ENCODE measurements at regions not wholly inside any gene's neighbourhood (a gene's known extent, or its start where the extent isn't known, plus 50 kb on each side); places are given as distances from the start of the nearest gene placed in this dataset.

GRCh38 chr15:99511866-99512661 lies 53.7 kb upstream of the MEF2A start:
- ChIA-PET CTCF (no interaction called here), POLR2A (interaction anchor here (0.7 kb wide), 1 partner anchor 29 kb away, joined by 4 read pairs; no protein-coding TSS in a partner anchor)
- TF ChIP-seq, protein P1, sequence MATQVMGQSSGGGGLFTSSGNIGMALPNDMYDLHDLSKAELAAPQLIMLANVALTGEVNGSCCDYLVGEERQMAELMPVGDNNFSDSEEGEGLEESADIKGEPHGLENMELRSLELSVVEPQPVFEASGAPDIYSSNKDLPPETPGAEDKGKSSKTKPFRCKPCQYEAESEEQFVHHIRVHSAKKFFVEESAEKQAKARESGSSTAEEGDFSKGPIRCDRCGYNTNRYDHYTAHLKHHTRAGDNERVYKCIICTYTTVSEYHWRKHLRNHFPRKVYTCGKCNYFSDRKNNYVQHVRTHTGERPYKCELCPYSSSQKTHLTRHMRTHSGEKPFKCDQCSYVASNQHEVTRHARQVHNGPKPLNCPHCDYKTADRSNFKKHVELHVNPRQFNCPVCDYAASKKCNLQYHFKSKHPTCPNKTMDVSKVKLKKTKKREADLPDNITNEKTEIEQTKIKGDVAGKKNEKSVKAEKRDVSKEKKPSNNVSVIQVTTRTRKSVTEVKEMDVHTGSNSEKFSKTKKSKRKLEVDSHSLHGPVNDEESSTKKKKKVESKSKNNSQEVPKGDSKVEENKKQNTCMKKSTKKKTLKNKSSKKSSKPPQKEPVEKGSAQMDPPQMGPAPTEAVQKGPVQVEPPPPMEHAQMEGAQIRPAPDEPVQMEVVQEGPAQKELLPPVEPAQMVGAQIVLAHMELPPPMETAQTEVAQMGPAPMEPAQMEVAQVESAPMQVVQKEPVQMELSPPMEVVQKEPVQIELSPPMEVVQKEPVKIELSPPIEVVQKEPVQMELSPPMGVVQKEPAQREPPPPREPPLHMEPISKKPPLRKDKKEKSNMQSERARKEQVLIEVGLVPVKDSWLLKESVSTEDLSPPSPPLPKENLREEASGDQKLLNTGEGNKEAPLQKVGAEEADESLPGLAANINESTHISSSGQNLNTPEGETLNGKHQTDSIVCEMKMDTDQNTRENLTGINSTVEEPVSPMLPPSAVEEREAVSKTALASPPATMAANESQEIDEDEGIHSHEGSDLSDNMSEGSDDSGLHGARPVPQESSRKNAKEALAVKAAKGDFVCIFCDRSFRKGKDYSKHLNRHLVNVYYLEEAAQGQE (IDR thresholded peaks at IDR 0.05; ENCODE audit: insufficient read depth in 1 of 2, low read depth in 2 of 2, low read length in 1 of 2) = no peak
- TF ChIP-seq, protein P2, sequence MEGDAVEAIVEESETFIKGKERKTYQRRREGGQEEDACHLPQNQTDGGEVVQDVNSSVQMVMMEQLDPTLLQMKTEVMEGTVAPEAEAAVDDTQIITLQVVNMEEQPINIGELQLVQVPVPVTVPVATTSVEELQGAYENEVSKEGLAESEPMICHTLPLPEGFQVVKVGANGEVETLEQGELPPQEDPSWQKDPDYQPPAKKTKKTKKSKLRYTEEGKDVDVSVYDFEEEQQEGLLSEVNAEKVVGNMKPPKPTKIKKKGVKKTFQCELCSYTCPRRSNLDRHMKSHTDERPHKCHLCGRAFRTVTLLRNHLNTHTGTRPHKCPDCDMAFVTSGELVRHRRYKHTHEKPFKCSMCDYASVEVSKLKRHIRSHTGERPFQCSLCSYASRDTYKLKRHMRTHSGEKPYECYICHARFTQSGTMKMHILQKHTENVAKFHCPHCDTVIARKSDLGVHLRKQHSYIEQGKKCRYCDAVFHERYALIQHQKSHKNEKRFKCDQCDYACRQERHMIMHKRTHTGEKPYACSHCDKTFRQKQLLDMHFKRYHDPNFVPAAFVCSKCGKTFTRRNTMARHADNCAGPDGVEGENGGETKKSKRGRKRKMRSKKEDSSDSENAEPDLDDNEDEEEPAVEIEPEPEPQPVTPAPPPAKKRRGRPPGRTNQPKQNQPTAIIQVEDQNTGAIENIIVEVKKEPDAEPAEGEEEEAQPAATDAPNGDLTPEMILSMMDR (IDR thresholded peaks at IDR 0.05) = no peak
- TF ChIP-seq POLR2AphosphoS5 (IDR thresholded peaks at IDR 0.05; ENCODE audit: low read depth, low read length) (no peak), SIN3A (IDR thresholded peaks at IDR 0.05; ENCODE audit: borderline replicate concordance, insufficient read depth, low read depth, low read length) (no peak), TCF7L2 (IDR thresholded peaks at IDR 0.05; ENCODE audit: low read depth, low read length) (no peak)
- peaks cover 4% of the 10 kb centered on the region; the same call in 1 of the 2 replicates for H3K9me3 ChIP-seq (ENCODE audit: control insufficient read depth, insufficient read depth, low read depth, low read length)
- no peak for ATAC-seq
- in situ Hi-C loops (cut with HindIII; ENCODE audit: low pct_unique_long_range_greater_than_20kb, low sequenced_read_pairs) (no loop called here), intact Hi-C loops (cut with micrococcal nuclease; ENCODE audit: unreplicated experiment) (no loop called here)
- H3K36me3 ChIP-seq (ENCODE audit: control insufficient read depth, insufficient read depth, low read length) = no peaks in the 10 kb centered on the region
- DNase-seq (ENCODE audit: low read depth, low spot score) = no peak
- no peak overlapping the region for H3K4me3 ChIP-seq (ENCODE audit: low read depth in 2 of 2, low read length in 2 of 2)
- H3K27ac ChIP-seq (ENCODE audit: low read length) = no peak overlapping the region
- H3K4me1 ChIP-seq (ENCODE audit: control insufficient read depth, insufficient read depth, low read length) = no peaks in the 10 kb centered on the region
- BruUV-seq (replicated peaks) = no TSS peak
- no peaks in the 10 kb centered on the region for H3K27me3 ChIP-seq (ENCODE audit: control insufficient read depth, insufficient read depth, low read length)

DNA sequence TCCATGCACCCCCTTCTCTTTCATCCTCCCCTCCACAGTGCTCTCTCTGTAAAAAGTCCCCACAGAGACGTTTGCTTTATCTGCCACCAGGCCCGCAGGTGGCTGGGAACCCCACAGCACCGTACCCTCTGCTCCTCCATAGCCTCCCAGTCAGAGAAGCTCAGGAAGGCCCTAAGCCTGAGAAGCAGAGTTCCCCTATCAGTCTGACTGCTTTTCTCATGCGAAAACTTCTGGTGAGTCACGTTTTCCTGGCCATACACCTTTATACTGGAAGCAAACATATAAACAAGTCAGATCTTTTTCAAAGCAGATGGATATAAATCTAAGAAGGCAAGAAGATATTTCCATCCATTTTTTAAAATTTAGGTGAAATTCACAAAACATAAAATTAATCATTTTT lies 51.5 kb upstream of the MEF2A start:
- Histone ChIP-seq H3K4me3 (ENCODE audit: low read depth in 2 of 2, low read length in 2 of 2) (no peak overlapping the region), H3K9me3 (ENCODE audit: control insufficient read depth, insufficient read depth, low read depth, low read length) (peaks cover 4% of the 10 kb centered on the region; the same call in 1 of the 2 replicates), H3K27ac (ENCODE audit: low read length) (no peak overlapping the region), H3K36me3 (ENCODE audit: control insufficient read depth, insufficient read depth, low read length) (no peaks in the 10 kb centered on the region), H3K27me3 (ENCODE audit: control insufficient read depth, insufficient read depth, low read length) (no peaks in the 10 kb centered on the region), H3K4me1 (ENCODE audit: control insufficient read depth, insufficient read depth, low read length) (no peaks in the 10 kb centered on the region)
- POLR2A ChIA-PET = no interaction called here
- TF ChIP-seq POLR2AphosphoS5 (IDR thresholded peaks at IDR 0.05; ENCODE audit: low read depth, low read length) (no peak), SIN3A (IDR thresholded peaks at IDR 0.05; ENCODE audit: borderline replicate concordance, insufficient read depth, low read depth, low read length) (no peak)
- TF ChIP-seq, protein P1 (IDR thresholded peaks at IDR 0.05; ENCODE audit: insufficient read depth in 1 of 2, low read depth in 2 of 2, low read length in 1 of 2) = no peak
- CTCF ChIA-PET = no interaction called here
- DNase-seq (ENCODE audit: low read depth, low spot score) (no peak), ATAC-seq (no peak)
- no TSS peak for BruUV-seq (replicated peaks)
- in situ Hi-C loops (cut with HindIII; ENCODE audit: low pct_unique_long_range_greater_than_20kb, low sequenced_read_pairs) = no loop called here
- intact Hi-C loops (cut with micrococcal nuclease; ENCODE audit: unreplicated experiment) = no loop called here
